CD14-positive monocyte (primary cell): ENCODE measurements at regions not wholly inside any gene's neighbourhood (a gene's known extent, or its start where the extent isn't known, plus 50 kb on each side); places are given as distances from the start of the nearest gene placed in this dataset.

Experiments
- DNase-seq, 3 donors: peaks; one replicate each; pipeline ENCODE4 v3.0.0-alpha.2; 2011 to 2022
- H2AFZ ChIP-seq: 2 replicates; pipeline ENCODE4 v1.6.0; 2012; ENCODE audit warnings: mild to moderate bottlenecking, low read depth, low read length, inconsistent platforms; ENCODE audit not compliant: insufficient read depth, poor library complexity, severe bottlenecking
- H3K27ac ChIP-seq, 2 donors: 1 replicate in 1 of 2; 2 replicates in 1 of 2; pipeline ENCODE4 v1.5.1; 2012 to 2013; ENCODE audit warnings: low read length in 2 of 2, control low read depth in 1 of 2, inconsistent platforms in 1 of 2, low read depth in 1 of 2, mild to moderate bottlenecking in 1 of 2
- H3K27me3 ChIP-seq, 2 donors: one replicate each; pipeline versions ENCODE4 v1.6.0 to v1.6.1; 2011 to 2013; ENCODE audit warnings: low read length in 2 of 2; ENCODE audit not compliant: control insufficient read depth in 2 of 2, insufficient read depth in 2 of 2
- H3K36me3 ChIP-seq, 2 donors: replicated peaks in 1 of 2; 1 replicate in 1 of 2; 2 replicates in 1 of 2; pipeline versions ENCODE4 v1.5.1 to v1.6.1; 2012 to 2013; ENCODE audit warnings: low read length in 2 of 2, control low read depth in 1 of 2, inconsistent platforms in 1 of 2, mild to moderate bottlenecking in 1 of 2; ENCODE audit not compliant: insufficient read depth in 2 of 2, control insufficient read depth in 1 of 2
- H3K4me1 ChIP-seq, 2 donors: 1 replicate in 1 of 2; 2 replicates in 1 of 2; pipeline versions ENCODE4 v1.5.1 to v1.6.1; 2012 to 2013; ENCODE audit warnings: low read length in 2 of 2, control low read depth in 1 of 2, inconsistent platforms in 1 of 2, mild to moderate bottlenecking in 1 of 2, moderate library complexity in 1 of 2; ENCODE audit not compliant: insufficient read depth in 2 of 2, control insufficient read depth in 1 of 2
- H3K4me2 ChIP-seq: replicated peaks from 2 replicates; pipeline ENCODE3; 2012; ENCODE audit warnings: low read length, moderate library complexity, mild to moderate bottlenecking; ENCODE audit not compliant: poor library complexity, severe bottlenecking; ENCODE audit errors: extremely low read depth
- H3K4me3 ChIP-seq, 3 experiments: fragments of 200-600 bp in 1 of 3; sonication (generic) in 1 of 3; replicated peaks in 1 of 3; 1 replicate in 2 of 3; 2 replicates in 1 of 3; pipeline ENCODE4 v1.5.1; 2011 to 2013; ENCODE audit warnings: low read length in 3 of 3, mild to moderate bottlenecking in 3 of 3, control low read depth in 2 of 3, low read depth in 2 of 3, inconsistent platforms in 1 of 3, moderate library complexity in 1 of 3
- H3K79me2 ChIP-seq: 2 replicates; pipeline ENCODE4 v1.6.0; 2012; ENCODE audit warnings: mild to moderate bottlenecking, control low read depth, inconsistent platforms, low read length, moderate library complexity; ENCODE audit not compliant: insufficient read depth
- H3K9ac ChIP-seq: 2 replicates; pipeline ENCODE4 v1.6.0; 2017; ENCODE audit warnings: low read length, mild to moderate bottlenecking; ENCODE audit not compliant: insufficient read depth, poor library complexity, severe bottlenecking
- H3K9me3 ChIP-seq, 2 donors: replicated peaks in 1 of 2; 1 replicate in 1 of 2; 2 replicates in 1 of 2; pipeline versions ENCODE4 v1.5.1 to v1.6.1; 2012 to 2013; ENCODE audit warnings: low read length in 2 of 2, control low read depth in 1 of 2; ENCODE audit not compliant: control insufficient read depth in 1 of 2, insufficient read depth in 1 of 2
- H4K20me1 ChIP-seq: 2 replicates; pipeline ENCODE4 v1.6.0; 2012; ENCODE audit warnings: mild to moderate bottlenecking, low read length, control low read depth, moderate library complexity; ENCODE audit not compliant: insufficient read depth
- H3K27ac Mint-ChIP-seq, 7 donors: one replicate each; pipeline ENCODE4 v1.8.0; 2020; ENCODE audit warnings: mild to moderate bottlenecking in 7 of 7, mixed read lengths in 7 of 7, moderate library complexity in 6 of 7, inconsistent platforms in 2 of 7
- H3K27me3 Mint-ChIP-seq, 3 donors: one replicate each; pipeline ENCODE4 v1.8.0; 2021 to 2022; ENCODE audit warnings: low read depth in 3 of 3, mild to moderate bottlenecking in 3 of 3, mixed read lengths in 3 of 3, moderate library complexity in 3 of 3, inconsistent platforms in 1 of 3
- H3K36me3 Mint-ChIP-seq, 2 donors: one replicate each; pipeline ENCODE4 v1.8.0; 2020; ENCODE audit warnings: mixed read lengths in 2 of 2, inconsistent platforms in 1 of 2, mild to moderate bottlenecking in 1 of 2
- H3K4me1 Mint-ChIP-seq: one replicate; pipeline ENCODE4 v1.8.0; 2020; ENCODE audit warnings: mild to moderate bottlenecking, mixed read lengths
- H3K4me3 Mint-ChIP-seq, 2 donors: one replicate each; pipeline ENCODE4 v1.8.0; 2020; ENCODE audit warnings: mild to moderate bottlenecking in 2 of 2, mixed read lengths in 2 of 2, moderate library complexity in 1 of 2
- H3K9me3 Mint-ChIP-seq, 7 donors: one replicate each; pipeline ENCODE4 v1.8.0; 2020 to 2022; ENCODE audit warnings: mixed read lengths in 7 of 7, mild to moderate bottlenecking in 6 of 7, moderate library complexity in 6 of 7, inconsistent platforms in 2 of 7
- WGBS: methylation state at CpG from one replicate; pipeline ENCODE4 v1.1.5; 2013; ENCODE audit warnings: missing lambda C conversion rate; ENCODE audit not compliant: insufficient coverage; 5-methylcytosine and 5-hydroxymethylcytosine counted together
- intact Hi-C, 2 donors: fragments of 100-400 bp; cut with micrococcal nuclease; formaldehyde crosslinking; loops; one replicate each; pipeline versions ENCODE4 v1.15.0 to v1.15.1; 2023
- TF ChIP-seq, protein P1 (sequence below): fragments of 200-600 bp; IDR thresholded peaks from one replicate; pipeline ENCODE4 v1.8.0; 2022; ENCODE audit warnings: antibody characterized with exemption, mild to moderate bottlenecking

DNA sequence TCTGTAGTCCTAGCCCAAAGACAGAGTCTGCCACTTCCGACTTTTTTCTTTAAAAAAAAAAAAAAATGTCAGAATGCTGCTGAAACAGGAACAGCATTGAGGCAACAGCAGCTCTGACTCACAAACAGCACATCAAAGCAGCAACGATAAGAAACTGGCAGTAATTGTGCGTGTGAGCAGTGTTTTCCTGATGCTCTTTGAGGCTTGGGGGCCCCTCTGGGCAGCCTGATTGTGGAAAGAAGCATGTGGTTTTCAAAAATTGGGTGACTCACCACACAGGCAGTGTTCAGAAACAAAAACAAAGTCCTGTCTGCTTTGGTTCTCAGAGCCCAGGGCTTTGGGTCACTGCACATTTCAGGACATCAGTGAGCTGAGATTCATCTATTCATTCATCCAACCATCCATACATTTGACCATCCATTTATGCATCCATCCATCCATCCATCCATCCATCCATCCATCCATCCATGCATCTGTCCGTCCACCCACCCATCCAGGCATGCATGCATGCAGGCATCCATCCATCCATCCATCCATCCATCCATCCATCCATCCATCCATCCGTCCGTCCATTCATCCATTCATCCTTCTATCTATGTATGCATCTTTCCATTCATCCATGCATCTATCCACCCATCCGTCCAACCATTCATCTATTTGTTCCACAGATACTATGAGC is 308.4 kb downstream of the RPLP1 start:
- Histone ChIP-seq H3K9me3 (no peaks in the 10 kb centered on the region), H2AFZ (no peak overlapping the region), H3K27me3 (no peaks in the 10 kb centered on the region), H3K4me2 (peak overlapping the region; percentile 24), H3K9ac (peak overlapping the region; percentile 87), H3K79me2 (no peaks in the 10 kb centered on the region), H3K27ac (peak overlapping the region; percentile 98 to 100), H3K4me3 (peak overlapping the region in 1 of 3 experiments; percentile 22), H4K20me1 (no peaks in the 10 kb centered on the region), H3K36me3 (no peaks in the 10 kb centered on the region), H3K4me1 (peaks cover 68 to 71% of the 10 kb centered on the region in 2 donors)
- peak overlapping the region; percentile 99 to 100 (median 100) for H3K27ac Mint-ChIP-seq
- DNase-seq: peak; percentile 98 to 100 (median 100)
- H3K4me1 Mint-ChIP-seq: peaks cover 70% of the 10 kb centered on the region
- WGBS: 47% methylated on average over 3 of the region's 7 CpGs
- H3K9me3 Mint-ChIP-seq: peaks cover 1 to 11% (median 6%) of the 10 kb centered on the region in 7 donors
- H3K36me3 Mint-ChIP-seq: peaks cover 4 to 9% of the 10 kb centered on the region in 2 donors
- H3K4me3 Mint-ChIP-seq: peak overlapping the region in 1 of 2 donors; percentile 86
- TF ChIP-seq, protein P1, sequence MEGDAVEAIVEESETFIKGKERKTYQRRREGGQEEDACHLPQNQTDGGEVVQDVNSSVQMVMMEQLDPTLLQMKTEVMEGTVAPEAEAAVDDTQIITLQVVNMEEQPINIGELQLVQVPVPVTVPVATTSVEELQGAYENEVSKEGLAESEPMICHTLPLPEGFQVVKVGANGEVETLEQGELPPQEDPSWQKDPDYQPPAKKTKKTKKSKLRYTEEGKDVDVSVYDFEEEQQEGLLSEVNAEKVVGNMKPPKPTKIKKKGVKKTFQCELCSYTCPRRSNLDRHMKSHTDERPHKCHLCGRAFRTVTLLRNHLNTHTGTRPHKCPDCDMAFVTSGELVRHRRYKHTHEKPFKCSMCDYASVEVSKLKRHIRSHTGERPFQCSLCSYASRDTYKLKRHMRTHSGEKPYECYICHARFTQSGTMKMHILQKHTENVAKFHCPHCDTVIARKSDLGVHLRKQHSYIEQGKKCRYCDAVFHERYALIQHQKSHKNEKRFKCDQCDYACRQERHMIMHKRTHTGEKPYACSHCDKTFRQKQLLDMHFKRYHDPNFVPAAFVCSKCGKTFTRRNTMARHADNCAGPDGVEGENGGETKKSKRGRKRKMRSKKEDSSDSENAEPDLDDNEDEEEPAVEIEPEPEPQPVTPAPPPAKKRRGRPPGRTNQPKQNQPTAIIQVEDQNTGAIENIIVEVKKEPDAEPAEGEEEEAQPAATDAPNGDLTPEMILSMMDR: no peak
- intact Hi-C loops: loop anchor here (2.0 to 10.0 kb wide), 7 partner anchors 42 to 746 kb away; no protein-coding TSS in a partner anchor
- peaks cover 2 to 4% (median 3%) of the 10 kb centered on the region in 3 donors for H3K27me3 Mint-ChIP-seq

DNA sequence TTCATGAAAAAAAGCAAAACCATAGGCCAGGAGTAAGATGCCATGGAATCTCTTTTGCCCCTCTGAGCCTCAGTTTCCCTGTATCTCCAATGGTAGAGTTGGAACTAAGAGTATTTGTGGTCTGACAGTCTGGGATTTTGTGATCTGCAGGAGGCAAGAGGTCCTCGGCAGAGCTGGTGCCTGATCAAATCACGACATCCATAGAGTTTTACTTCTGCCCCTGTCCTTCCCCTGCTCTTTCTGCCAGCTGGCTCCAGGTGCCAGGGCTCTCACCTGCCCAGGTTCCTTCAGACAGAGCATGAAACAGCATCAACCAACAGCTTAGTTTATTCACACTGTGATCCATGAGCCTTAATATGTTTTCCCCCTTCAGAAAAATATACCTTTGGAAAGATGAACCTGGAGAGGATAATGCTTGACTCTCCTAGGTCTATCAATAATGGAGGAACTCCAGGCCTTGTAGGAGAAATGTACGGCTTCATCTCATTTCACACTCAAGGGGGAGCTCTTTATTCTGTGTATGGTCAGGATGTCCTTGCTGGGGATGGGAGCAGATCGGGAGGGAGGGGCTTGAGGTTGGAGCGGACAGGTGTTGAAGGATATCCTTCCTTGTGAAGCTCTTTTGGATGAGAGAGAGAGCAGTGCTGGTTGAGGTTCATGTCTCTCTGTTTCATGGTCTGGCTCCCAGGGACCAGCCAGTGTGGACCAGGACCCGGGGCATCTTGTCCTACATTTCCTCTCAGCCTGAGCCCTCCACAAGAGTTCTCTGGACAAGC is 309.9 kb downstream of the RPLP1 start:
- TF ChIP-seq, protein P1: no peak
- peak overlapping the region; percentile 99 to 100 (median 100) for H3K27ac Mint-ChIP-seq
- Histone ChIP-seq H3K27me3 (no peaks in the 10 kb centered on the region), H3K79me2 (no peaks in the 10 kb centered on the region), H3K4me3 (peak overlapping the region in 1 of 3 experiments; percentile 22), H3K9ac (no peak overlapping the region), H4K20me1 (no peaks in the 10 kb centered on the region), H2AFZ (no peak overlapping the region), H3K4me2 (no peak overlapping the region), H3K4me1 (peaks cover 62% of the 10 kb centered on the region in 2 donors), H3K36me3 (no peaks in the 10 kb centered on the region), H3K27ac (peak overlapping the region; percentile 36 to 100), H3K9me3 (peaks cover 1 to 13% of the 10 kb centered on the region in 2 donors)
- 100% methylated on average over 2 of the region's 6 CpGs for WGBS
- H3K36me3 Mint-ChIP-seq: peaks cover 4 to 14% of the 10 kb centered on the region in 2 donors
- intact Hi-C loops: loop anchor here (5.0 to 10.0 kb wide), 4 partner anchors 45 to 745 kb away; no protein-coding TSS in a partner anchor
- peaks cover 58% of the 10 kb centered on the region for H3K4me1 Mint-ChIP-seq
- H3K9me3 Mint-ChIP-seq: peaks cover 17 to 23% (median 20%) of the 10 kb centered on the region in 7 donors
- peaks cover 2 to 4% (median 3%) of the 10 kb centered on the region in 3 donors for H3K27me3 Mint-ChIP-seq
- no peak overlapping the region for H3K4me3 Mint-ChIP-seq
- DNase-seq: peak in 1 of 3 donors; percentile 19
